T1000 (cell line): ENCODE measurements at regions not wholly inside any gene's neighbourhood (a gene's known extent, or its start where the extent isn't known, plus 50 kb on each side); places are given as distances from the start of the nearest gene placed in this dataset.

ENCODE experiments used
- DNase-seq: peaks from one replicate; lab custom pipeline; 2025; ENCODE audit warnings: mixed read lengths; lab: John Stamatoyannopoulos, UW

DNA sequence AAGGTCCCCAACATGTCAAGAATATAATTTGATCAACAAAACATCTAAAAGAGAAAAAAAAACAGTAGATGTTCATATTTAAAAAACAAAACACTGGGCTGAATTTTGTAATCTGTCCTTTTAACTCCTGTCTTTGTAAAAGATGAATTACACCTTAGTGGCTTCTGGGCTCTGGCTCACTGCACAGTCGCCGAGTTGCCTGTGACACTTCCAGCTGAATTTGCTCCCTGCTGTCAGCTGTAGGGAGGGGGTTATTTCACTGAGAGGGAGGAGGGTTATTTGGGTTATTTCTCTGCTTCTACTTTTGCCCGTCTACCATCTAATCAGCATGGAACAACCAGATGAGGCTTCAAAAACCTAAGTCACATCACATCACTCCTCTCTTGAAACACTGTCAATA, 193.0 kb upstream of the ZC3H12A start:
- DNase-seq, result no peak

GRCh38 chr1:37282764-37283163, 191.6 kb upstream of the ZC3H12A start:
- DNase-seq, result no peak

- no peak for DNase-seq
Measured at GRCh38 chr1:37284053-37284452, 190.3 kb upstream of the ZC3H12A start.

DNA sequence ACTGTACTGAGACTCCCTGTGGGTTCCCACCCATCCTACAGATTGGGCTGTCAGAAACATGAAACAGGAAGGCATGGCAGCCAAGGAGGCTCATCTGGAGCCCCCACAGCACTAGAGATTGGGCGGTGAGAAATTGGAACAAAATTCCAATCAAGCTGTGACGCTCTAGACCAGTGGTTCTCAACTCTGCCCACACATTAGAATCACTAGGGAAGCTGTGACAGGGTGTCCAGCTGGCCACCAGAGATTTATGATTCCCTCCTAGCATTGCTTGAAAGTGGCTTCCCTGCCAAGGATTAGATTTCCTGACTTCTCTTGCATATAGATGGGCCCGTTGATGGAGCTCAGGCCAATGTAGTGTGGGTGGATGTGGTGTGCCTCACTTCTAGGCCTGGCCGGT, 187.5 kb upstream of the ZC3H12A start:
- no peak for DNase-seq

DNA sequence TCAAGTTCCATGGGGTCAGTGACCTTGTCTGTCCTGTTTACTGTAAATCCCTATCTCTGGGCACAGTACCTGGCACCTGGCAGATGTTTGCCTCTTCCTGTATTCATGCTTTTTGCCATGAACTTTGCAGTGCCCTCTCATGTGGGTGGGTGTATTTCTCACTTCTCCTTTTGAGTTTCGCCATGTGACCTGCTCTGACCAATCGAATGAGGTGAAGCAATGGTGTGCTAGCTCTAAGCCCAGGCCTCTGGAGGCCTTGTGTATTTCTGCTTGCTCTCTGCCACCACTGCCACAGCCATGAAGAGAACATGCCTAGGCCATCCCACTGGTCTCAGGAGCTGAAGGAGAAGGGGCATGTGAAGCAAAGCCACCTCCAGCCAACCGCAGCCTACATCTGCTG, 185.5 kb upstream of the ZC3H12A start:
- DNase-seq, result no peak

- no peak for DNase-seq
Measured at GRCh38 chr1:37290718-37291117, 183.7 kb upstream of the ZC3H12A start.

- DNase-seq, result no peak
Measured at GRCh38 chr1:37292789-37293188, 181.6 kb upstream of the ZC3H12A start.

DNA sequence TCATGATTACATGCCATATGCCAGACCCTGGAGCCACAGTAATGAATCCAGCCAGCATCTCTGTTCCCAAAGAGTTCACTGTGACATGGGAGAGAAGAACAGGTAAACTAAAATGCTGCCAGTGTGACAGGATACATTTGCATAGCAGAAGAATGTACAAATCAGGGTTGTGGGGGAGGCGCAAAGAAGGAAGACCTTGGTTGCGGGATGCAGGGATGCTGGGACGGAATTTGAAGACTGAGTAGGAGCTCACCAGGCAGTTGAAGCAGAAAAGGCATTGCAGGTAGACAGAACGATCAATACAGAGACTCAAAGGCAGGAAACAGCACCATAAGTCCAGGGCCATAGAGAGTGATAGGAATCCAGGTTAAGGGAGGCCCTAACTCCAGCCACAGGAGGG, 180.3 kb upstream of the ZC3H12A start:
- no peak for DNase-seq

- no peak for DNase-seq
Measured at GRCh38 chr1:37294529-37294928, 179.9 kb upstream of the ZC3H12A start.

DNA sequence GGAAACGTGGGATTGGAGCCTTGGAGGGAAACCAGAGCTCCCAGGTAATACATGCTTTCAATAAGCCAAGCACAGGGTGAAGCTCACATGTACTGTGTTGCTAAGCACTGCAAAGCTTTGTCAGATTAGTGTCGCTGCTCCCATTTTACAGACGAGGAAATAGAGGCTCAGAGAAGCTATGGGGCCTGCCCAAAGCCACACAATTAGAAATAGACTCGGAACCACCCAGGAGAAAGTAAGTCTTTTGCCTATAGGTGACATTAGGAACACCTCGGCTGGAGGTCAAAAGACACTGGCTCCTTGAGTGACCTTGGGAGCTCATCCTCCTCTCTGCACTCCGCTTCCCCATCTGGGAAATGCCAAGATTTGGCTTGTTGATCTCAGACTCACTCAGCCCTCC, 175.6 kb upstream of the ZC3H12A start:
- DNase-seq, result no peak

DNA sequence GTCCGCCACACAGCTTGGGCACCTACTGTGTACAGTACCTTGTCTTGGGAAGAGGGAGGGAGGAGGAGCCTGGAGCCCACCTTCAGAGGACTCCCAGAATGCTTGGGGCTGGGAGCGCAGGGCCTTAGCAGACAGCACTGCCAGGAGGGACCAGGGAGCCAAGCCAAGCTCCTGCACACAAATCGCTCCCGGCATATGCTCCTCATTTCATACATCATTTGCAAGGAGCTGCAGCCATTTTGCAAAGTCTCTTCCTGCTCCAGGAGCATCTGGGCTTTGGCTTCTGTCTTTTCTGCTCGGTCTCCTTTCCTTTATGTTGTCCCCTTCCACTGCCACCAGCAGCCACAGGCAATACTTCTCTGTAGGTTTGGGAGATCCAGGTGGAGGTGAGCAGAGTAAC, 175.2 kb upstream of the ZC3H12A start:
- DNase-seq, result no peak

GRCh38 chr1:37303884-37304574, 170.4 kb upstream of the ZC3H12A start:
- no peak for DNase-seq

- DNase-seq, result no peak
Measured at GRCh38 chr1:37305108-37305507, 169.3 kb upstream of the ZC3H12A start.

DNA sequence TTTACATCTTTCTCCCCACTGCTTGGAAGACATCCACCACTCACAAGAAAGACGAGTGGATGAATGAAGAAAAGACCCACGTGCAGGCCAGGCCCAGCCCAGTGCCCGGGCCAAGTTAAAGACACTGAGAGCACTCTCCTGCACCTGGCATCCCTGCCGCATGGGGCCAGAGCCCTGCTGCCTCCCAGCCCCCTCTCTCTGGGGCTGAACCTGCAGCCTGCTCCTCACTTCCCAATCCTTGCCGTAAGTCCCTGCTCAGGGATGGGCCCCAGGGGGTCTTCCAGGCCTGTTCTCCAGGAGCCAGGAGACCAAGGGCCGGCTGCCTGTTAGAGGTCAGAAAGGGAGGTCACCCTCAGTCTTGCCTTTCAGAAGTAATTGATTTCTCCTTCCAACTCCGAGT, 168.5 kb upstream of the ZC3H12A start:
- DNase-seq, result no peak

DNA sequence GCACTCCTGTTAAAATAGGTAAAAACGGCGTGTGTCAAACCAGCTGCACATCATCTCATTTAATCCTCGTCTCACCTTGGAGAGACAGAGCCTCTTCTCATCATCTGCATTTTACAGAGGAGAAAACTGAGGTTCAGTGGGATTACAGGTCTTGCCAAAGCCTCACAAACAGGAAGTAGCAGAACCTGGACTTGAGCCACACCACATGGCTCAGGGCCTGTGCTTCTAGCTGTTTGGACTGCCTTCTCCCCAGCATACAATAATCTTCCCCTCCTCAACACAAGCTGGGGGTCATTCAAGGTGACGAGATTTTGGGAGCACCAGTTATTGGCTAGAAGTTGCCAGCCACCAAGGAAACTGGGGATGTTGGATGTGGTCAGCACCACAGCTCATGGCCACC, 167.9 kb upstream of the ZC3H12A start:
- no peak for DNase-seq

- no peak for DNase-seq
Measured at GRCh38 chr1:37306871-37307270, 167.5 kb upstream of the ZC3H12A start.

DNA sequence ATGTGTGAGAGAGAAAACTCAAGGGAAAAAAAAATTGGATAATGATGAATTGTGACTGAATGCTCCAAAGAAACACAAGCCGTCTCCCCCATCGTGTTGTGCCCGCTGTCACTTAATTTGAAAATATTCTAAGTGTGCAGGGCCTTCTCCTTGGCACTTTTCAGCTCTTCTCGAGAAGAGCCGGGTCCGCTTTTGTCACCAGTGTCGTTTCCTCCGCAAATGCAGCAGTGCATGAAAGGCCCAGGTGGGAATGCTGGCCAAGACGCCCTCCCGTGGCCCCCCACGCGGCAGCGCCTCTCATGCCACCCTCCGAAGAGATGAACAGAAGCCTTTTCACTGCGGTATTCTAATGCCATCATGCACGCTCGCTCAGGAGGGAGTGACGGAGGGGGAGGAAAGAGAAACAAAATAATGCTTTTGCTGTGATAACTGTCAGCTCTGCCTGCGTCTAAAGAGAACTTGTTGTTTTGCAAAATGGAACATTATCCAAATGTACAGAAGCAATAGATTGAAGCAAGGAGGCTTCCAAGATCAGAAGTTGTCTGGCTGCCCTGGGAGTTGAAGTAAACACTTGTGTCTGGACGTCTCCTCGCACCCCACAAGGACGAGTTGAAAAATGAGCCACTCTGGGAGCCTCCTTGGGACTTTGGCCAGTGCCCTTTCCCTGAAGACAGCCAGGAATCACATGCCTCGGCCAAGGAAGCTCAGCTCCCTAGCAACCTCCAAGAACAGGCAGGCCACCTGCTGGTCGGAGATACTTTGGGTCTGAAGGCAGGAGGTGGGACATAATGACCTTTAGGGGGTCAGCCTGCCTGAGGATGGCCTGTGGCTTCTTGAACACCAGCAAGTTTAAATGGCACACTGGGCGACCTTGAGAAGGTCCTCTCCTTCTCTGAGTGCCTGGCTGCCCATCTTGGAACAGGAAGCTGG, 166.1 kb upstream of the ZC3H12A start:
- DNase-seq, result no peak

- DNase-seq, result no peak
Measured at GRCh38 chr1:37309574-37309973, 164.8 kb upstream of the ZC3H12A start.

DNA sequence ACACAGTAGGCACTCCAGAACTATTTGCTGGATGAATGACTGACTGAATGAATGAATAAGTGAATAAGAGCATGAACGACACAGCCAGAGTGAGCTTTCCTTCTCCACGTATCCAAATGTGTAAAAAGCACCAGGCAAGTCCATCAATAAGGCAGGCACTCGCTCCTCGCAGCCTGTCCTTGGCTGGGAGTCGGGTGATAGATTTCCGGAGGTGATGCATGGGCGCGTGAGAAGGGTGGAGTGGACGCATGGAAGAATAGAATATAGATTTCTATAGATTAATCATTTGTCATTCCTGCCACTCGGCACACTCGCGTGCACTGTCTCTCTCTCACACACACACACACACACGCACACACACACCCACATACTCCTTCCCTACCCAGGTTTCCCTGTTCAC, 164.3 kb upstream of the ZC3H12A start:
- DNase-seq, result no peak

DNA sequence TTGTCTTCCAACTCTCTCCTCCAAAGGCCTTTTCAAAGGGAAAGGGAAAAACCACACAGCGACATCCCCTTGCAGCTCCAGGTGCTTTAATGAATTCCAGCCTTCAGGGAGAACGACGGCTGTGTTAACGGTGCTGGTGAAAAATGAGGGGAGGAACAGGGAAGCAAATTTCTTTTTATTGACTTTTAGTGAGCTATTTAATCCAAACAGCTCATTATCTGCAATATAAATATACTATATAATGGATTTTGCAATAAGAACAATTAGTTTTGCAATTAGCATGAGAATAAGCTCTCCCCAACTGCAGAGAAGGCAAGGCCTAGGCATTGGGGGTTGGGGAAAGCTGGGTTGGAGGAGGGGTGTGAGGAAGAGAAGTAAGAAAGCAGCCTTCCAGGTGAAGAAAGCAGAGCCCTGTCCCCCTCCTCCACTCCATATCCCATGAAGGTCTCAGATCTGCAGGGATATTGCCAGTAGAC, 159.0 kb upstream of the ZC3H12A start:
- no peak for DNase-seq

- no peak for DNase-seq
Measured at GRCh38 chr1:37317870-37318467, 156.4 kb upstream of the ZC3H12A start.

GRCh38 chr1:37318490-37318889, 155.9 kb upstream of the ZC3H12A start:
- DNase-seq, result no peak

DNA sequence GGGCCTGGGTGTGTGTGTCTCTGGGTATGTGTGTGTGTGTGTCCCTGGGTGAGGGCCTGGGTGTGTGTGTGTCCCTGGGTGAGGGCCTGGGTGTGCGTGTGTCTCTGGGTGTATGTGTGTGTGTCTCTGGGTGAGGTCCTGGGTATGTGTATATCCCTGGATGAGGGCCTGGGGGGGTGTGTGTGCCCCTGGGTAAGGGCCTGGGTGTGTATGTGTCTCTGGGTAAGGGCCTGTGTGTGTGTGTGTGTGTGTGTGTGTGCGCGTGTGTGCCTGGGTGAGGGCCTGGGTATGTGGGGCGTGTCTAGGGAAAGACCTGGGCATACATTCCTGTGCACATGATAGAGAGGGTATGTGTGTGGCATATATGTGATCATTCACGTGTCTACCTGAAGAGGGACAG, 155.1 kb upstream of the ZC3H12A start:
- DNase-seq, result no peak
